H9 (cell line): ENCODE measurements at regions not wholly inside any gene's neighbourhood (a gene's known extent, or its start where the extent isn't known, plus 50 kb on each side); places are given as distances from the start of the nearest gene placed in this dataset.

Experiments
- DNase-seq: peaks from one replicate; pipeline ENCODE4 v3.0.0-alpha.2; 2017
- H2AFZ ChIP-seq: one replicate; pipeline ENCODE4 v1.6.1; 2013; ENCODE audit warnings: mild to moderate bottlenecking, low read length, control low read depth, moderate library complexity
- H2AK5ac ChIP-seq: 2 replicates; pipeline ENCODE4 v1.6.1; 2013; ENCODE audit warnings: low read length, control low read depth, mixed read lengths; ENCODE audit not compliant: insufficient read length
- H2BK120ac ChIP-seq: one replicate; pipeline ENCODE4 v1.6.1; 2013; ENCODE audit warnings: low read depth, mild to moderate bottlenecking, low read length, control low read depth, inconsistent platforms; ENCODE audit not compliant: poor library complexity, severe bottlenecking
- H2BK12ac ChIP-seq: 2 replicates; pipeline ENCODE4 v1.6.1; 2013; ENCODE audit warnings: low read length, control low read depth, mixed read lengths, low read depth; ENCODE audit not compliant: insufficient read length
- H2BK15ac ChIP-seq: 2 replicates; pipeline ENCODE4 v1.6.1; 2013; ENCODE audit warnings: low read depth, low read length, control low read depth
- H2BK20ac ChIP-seq: one replicate; pipeline ENCODE4 v1.6.1; 2013; ENCODE audit warnings: low read depth, mild to moderate bottlenecking, low read length, control low read depth, inconsistent platforms; ENCODE audit not compliant: poor library complexity, severe bottlenecking
- H2BK5ac ChIP-seq: 2 replicates; pipeline ENCODE4 v1.6.1; 2013; ENCODE audit warnings: low read length, control low read depth, mixed read lengths; ENCODE audit not compliant: insufficient read length
- H3K14ac ChIP-seq: 2 replicates; pipeline ENCODE4 v1.6.1; 2013; ENCODE audit warnings: low read length, control low read depth; ENCODE audit not compliant: insufficient read depth
- H3K18ac ChIP-seq: 2 replicates; pipeline ENCODE4 v1.6.1; 2013; ENCODE audit warnings: low read depth, mild to moderate bottlenecking, mixed read lengths, low read length, control low read depth; ENCODE audit not compliant: insufficient read length
- H3K23ac ChIP-seq: 2 replicates; pipeline ENCODE4 v1.6.1; 2013; ENCODE audit warnings: low read length, control low read depth, mixed read lengths, low read depth; ENCODE audit not compliant: insufficient read length
- H3K23me2 ChIP-seq: 2 replicates; pipeline ENCODE4 v1.6.1; 2013; ENCODE audit warnings: low read depth, mild to moderate bottlenecking, mixed read lengths, low read length, control low read depth; ENCODE audit not compliant: insufficient read length, poor library complexity, severe bottlenecking
- H3K27ac ChIP-seq: 2 replicates; pipeline ENCODE4 v1.5.1; 2013; ENCODE audit warnings: low read length, control low read depth, mixed read lengths, low read depth; ENCODE audit not compliant: insufficient read length
- H3K27me3 ChIP-seq: 2 replicates; pipeline ENCODE4 v1.6.1; 2013; ENCODE audit warnings: low read length, control low read depth, inconsistent platforms; ENCODE audit not compliant: insufficient read depth
- H3K4ac ChIP-seq: 2 replicates; pipeline ENCODE4 v1.6.1; 2013; ENCODE audit warnings: low read depth, mild to moderate bottlenecking, control low read depth, inconsistent platforms, low read length, moderate library complexity
- H3K4me1 ChIP-seq: 2 replicates; pipeline ENCODE4 v1.6.1; 2013; ENCODE audit warnings: low read length, control low read depth, inconsistent platforms; ENCODE audit not compliant: insufficient read depth
- H3K4me2 ChIP-seq: 2 replicates; pipeline ENCODE4 v1.6.1; 2013; ENCODE audit warnings: low read length, control low read depth, mixed read lengths; ENCODE audit not compliant: insufficient read length, insufficient read depth
- H3K56ac ChIP-seq: 2 replicates; pipeline ENCODE4 v1.6.1; 2013; ENCODE audit warnings: low read depth, mild to moderate bottlenecking, mixed read lengths, low read length, control low read depth; ENCODE audit not compliant: insufficient read length
- H3K79me1 ChIP-seq: 2 replicates; pipeline ENCODE4 v1.6.1; 2013; ENCODE audit warnings: low read depth, mild to moderate bottlenecking, moderate library complexity, low read length, control low read depth, inconsistent platforms; ENCODE audit not compliant: insufficient read depth, poor library complexity, severe bottlenecking
- H3K79me2 ChIP-seq: 2 replicates; pipeline ENCODE4 v1.6.1; 2013; ENCODE audit warnings: low read length, control low read depth, inconsistent platforms; ENCODE audit not compliant: insufficient read depth
- H3K9ac ChIP-seq: 2 replicates; pipeline ENCODE4 v1.6.1; 2013; ENCODE audit warnings: low read length, control low read depth, mixed read lengths; ENCODE audit not compliant: insufficient read length; ENCODE audit errors: extremely low read depth
- H3K9me3 ChIP-seq: one replicate; pipeline ENCODE4 v1.6.1; 2013; ENCODE audit warnings: low read depth, low read length, inconsistent platforms; ENCODE audit not compliant: control insufficient read depth
- H3T11ph ChIP-seq: one replicate; pipeline ENCODE4 v1.6.1; 2013; ENCODE audit warnings: mild to moderate bottlenecking, low read length, control low read depth, inconsistent platforms
- H4K20me1 ChIP-seq: one replicate; pipeline ENCODE4 v1.6.1; 2013; ENCODE audit not compliant: control insufficient read depth, insufficient read length, insufficient read depth
- H4K5ac ChIP-seq: 2 replicates; pipeline ENCODE4 v1.6.1; 2013; ENCODE audit warnings: low read depth, mild to moderate bottlenecking, mixed read lengths, low read length, control low read depth; ENCODE audit not compliant: insufficient read length
- H4K8ac ChIP-seq: replicated peaks from 2 replicates; pipeline ENCODE4 v1.6.1; 2013; ENCODE audit warnings: low read length, control low read depth, mixed read lengths, low read depth; ENCODE audit not compliant: insufficient read length
- H4K91ac ChIP-seq: 2 replicates; pipeline ENCODE4 v1.6.1; 2013; ENCODE audit warnings: low read depth, mild to moderate bottlenecking, moderate library complexity, mixed read lengths, low read length, control low read depth; ENCODE audit not compliant: insufficient read length
- H3K27ac Mint-ChIP-seq, 3 experiments: 2 replicates in 2 of 3; 3 replicates in 1 of 3; pipeline ENCODE4 v1.8.0; 2020 to 2021; ENCODE audit warnings: mixed read lengths in 3 of 3, mild to moderate bottlenecking in 1 of 3, moderate library complexity in 1 of 3
- H3K27me3 Mint-ChIP-seq: 2 replicates; pipeline ENCODE4 v1.8.0; 2021; ENCODE audit warnings: low read depth, mild to moderate bottlenecking, moderate library complexity, mixed read lengths
- H3K36me3 Mint-ChIP-seq, 3 experiments: 2 replicates in 2 of 3; 3 replicates in 1 of 3; pipeline ENCODE4 v1.8.0; 2020 to 2021; ENCODE audit warnings: low read depth in 3 of 3, mixed read lengths in 3 of 3; ENCODE audit not compliant: insufficient read depth in 1 of 3
- H3K4me1 Mint-ChIP-seq, 2 experiments: 2 replicates each; pipeline ENCODE4 v1.8.0; 2020; ENCODE audit warnings: mixed read lengths in 2 of 2
- H3K4me3 Mint-ChIP-seq, 2 experiments: 2 replicates in 1 of 2; 3 replicates in 1 of 2; pipeline ENCODE4 v1.8.0; 2020 to 2021; ENCODE audit warnings: mild to moderate bottlenecking in 2 of 2, mixed read lengths in 2 of 2, moderate library complexity in 1 of 2
- H3K9me3 Mint-ChIP-seq, 2 experiments: 2 replicates in 1 of 2; 3 replicates in 1 of 2; pipeline ENCODE4 v1.8.0; 2020; ENCODE audit warnings: mild to moderate bottlenecking in 2 of 2, mixed read lengths in 2 of 2, moderate library complexity in 1 of 2
- CTCF ChIP-seq: fragments of 200-600 bp; sonication (generic); conservative IDR thresholded peaks from 3 replicates; pipeline ENCODE4 v1.8.0; 2021; ENCODE audit warnings: antibody characterized with exemption, mild to moderate bottlenecking
- whole genome bisulfite sequencing: extraction: QIAGEN DNeasy Blood & Tissue Kit; methylation state at CpG from one replicate; pipeline ENCODE4 v1.1.7; 2013; ENCODE audit warnings: missing lambda C conversion rate, low lambda C conversion rate, mixed read lengths; ENCODE audit not compliant: insufficient read length; ENCODE audit errors: extremely low coverage; 5-methylcytosine and 5-hydroxymethylcytosine counted together

GRCh38 chr16:52265446-52265861 lies 281.5 kb downstream of the TOX3 start:
- H3K4me1 ChIP-seq: peaks cover 24% of the 10 kb centered on the region; the same call in 1 of the 2 replicates
- no peak overlapping the region for H2AFZ ChIP-seq
- peak overlapping the region; percentile 97 for H3K27ac ChIP-seq
- no peaks in the 10 kb centered on the region for H3K27me3 Mint-ChIP-seq
- no peak overlapping the region for H4K5ac ChIP-seq
- no peak overlapping the region for H4K8ac ChIP-seq
- no peak overlapping the region for H2BK120ac ChIP-seq
- no peak overlapping the region for H3K18ac ChIP-seq
- H3K4me1 Mint-ChIP-seq: peaks cover 62 to 67% of the 10 kb centered on the region in 2 experiments
- no peak overlapping the region for H3K56ac ChIP-seq
- H2BK5ac ChIP-seq: no peak overlapping the region
- no peaks in the 10 kb centered on the region for H3K79me1 ChIP-seq
- H3K9ac ChIP-seq: no peak overlapping the region
- no peak overlapping the region for H3K23ac ChIP-seq
- H3K14ac ChIP-seq: no peak overlapping the region
- DNase-seq: peak; percentile 38
- H3K4me3 Mint-ChIP-seq: no peak overlapping the region
- peak overlapping the region; percentile 16 to 98 (median 94); a peak in 5 of 7 replicates for H3K27ac Mint-ChIP-seq
- H2AK5ac ChIP-seq: no peak overlapping the region
- H3K9me3 Mint-ChIP-seq: no peaks in the 10 kb centered on the region
- no peak overlapping the region for H4K91ac ChIP-seq
- no peaks in the 10 kb centered on the region for H3K79me2 ChIP-seq
- no CpG with 5 or more reads among the region's 3 CpGs for WGBS
- no peak overlapping the region for H3K4ac ChIP-seq
- no peak overlapping the region for H3T11ph ChIP-seq
- H2BK12ac ChIP-seq: no peak overlapping the region
- no peak overlapping the region for H2BK20ac ChIP-seq
- H3K36me3 Mint-ChIP-seq: peaks cover 0 to 12% (median 0%) of the 10 kb centered on the region in 3 experiments; a peak in 3 of 7 replicates
- H3K23me2 ChIP-seq: no peaks in the 10 kb centered on the region
- peak overlapping the region; percentile 8 for H3K4me2 ChIP-seq
- H3K27me3 ChIP-seq: no peaks in the 10 kb centered on the region
- no peaks in the 10 kb centered on the region for H3K9me3 ChIP-seq
- no peak for TF ChIP-seq CTCF
- no peak overlapping the region for H2BK15ac ChIP-seq
- no peaks in the 10 kb centered on the region for H4K20me1 ChIP-seq
